AG04450 (cell line): ENCODE measurements at regions not wholly inside any gene's neighbourhood (a gene's known extent, or its start where the extent isn't known, plus 50 kb on each side); places are given as distances from the start of the nearest gene placed in this dataset.
"Not testable (repeated sequence)": the region's sequence is repeated elsewhere in the genome, so short reads cannot be mapped to it uniquely, and the experiment has no call there.

Experiments
- CTCF ChIA-PET: fragments of 300-600, 350-600 bp; formaldehyde crosslinking; extraction: SDS; loops from one replicate; lab custom pipeline; 2022; ENCODE audit warnings: antibody characterized with exemption, inconsistent platforms; lab: Charles Lee
- POLR2A ChIA-PET: fragments of 350-600 bp; formaldehyde crosslinking; extraction: SDS; loops from one replicate; lab custom pipeline; 2021; ENCODE audit warnings: antibody characterized with exemption, inconsistent platforms; lab: Yijun Ruan, JAX
- DNase-seq: peaks from one replicate; pipeline ENCODE4 v3.0.0-alpha.2; 2011; ENCODE audit warnings: low read depth, low spot score
- H3K27ac ChIP-seq: one replicate; pipeline ENCODE4 v1.5.1; 2012; ENCODE audit warnings: low read depth, low read length, control low read depth
- H3K27me3 ChIP-seq: one replicate; pipeline ENCODE4 v1.6.0; 2012; ENCODE audit warnings: low read length; ENCODE audit not compliant: control insufficient read depth, insufficient read depth
- H3K4me3 ChIP-seq: 2 replicates; pipeline ENCODE4 v1.5.1; 2011; ENCODE audit warnings: mild to moderate bottlenecking, low read depth, low read length, control low read depth
- H3K9me3 ChIP-seq: 2 replicates; pipeline ENCODE4 v1.5.1; 2012; ENCODE audit warnings: low read length; ENCODE audit not compliant: control insufficient read depth, insufficient read depth
- TF ChIP-seq, protein P1 (sequence below): IDR thresholded peaks from 2 replicates; pipeline ENCODE4 v1.5.1; 2011; ENCODE audit warnings: low read depth, low read length, control low read depth, inconsistent platforms

DNA sequence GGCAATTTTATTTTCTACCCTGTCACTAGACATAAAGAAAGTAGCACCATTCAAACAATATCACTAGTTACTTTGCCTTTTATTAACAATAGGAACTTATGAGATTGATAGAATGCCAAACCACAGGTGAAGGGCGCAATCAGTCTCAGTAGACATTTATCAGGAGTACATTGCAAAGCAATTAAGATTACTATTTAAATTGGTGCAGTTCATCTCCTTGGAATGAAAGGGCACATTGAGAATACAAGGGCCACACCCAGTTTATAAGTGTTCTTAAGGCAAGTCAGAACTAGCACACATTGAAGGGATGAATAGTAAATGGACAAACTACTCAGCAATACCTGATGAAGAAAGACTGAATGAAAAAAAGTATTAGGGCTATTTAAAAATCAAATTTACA, 601.4 kb downstream of the C12orf50 start:
- no peak for DNase-seq
- no peaks in the 10 kb centered on the region for H3K27me3 ChIP-seq
- ChIA-PET POLR2A (no interaction called here), CTCF (no interaction called here)
- TF ChIP-seq, protein P1, sequence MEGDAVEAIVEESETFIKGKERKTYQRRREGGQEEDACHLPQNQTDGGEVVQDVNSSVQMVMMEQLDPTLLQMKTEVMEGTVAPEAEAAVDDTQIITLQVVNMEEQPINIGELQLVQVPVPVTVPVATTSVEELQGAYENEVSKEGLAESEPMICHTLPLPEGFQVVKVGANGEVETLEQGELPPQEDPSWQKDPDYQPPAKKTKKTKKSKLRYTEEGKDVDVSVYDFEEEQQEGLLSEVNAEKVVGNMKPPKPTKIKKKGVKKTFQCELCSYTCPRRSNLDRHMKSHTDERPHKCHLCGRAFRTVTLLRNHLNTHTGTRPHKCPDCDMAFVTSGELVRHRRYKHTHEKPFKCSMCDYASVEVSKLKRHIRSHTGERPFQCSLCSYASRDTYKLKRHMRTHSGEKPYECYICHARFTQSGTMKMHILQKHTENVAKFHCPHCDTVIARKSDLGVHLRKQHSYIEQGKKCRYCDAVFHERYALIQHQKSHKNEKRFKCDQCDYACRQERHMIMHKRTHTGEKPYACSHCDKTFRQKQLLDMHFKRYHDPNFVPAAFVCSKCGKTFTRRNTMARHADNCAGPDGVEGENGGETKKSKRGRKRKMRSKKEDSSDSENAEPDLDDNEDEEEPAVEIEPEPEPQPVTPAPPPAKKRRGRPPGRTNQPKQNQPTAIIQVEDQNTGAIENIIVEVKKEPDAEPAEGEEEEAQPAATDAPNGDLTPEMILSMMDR = no peak
- no peak overlapping the region for H3K27ac ChIP-seq
- no peak overlapping the region for H3K4me3 ChIP-seq
- peaks cover 5% of the 10 kb centered on the region; the same call in 1 of the 2 replicates for H3K9me3 ChIP-seq

DNA sequence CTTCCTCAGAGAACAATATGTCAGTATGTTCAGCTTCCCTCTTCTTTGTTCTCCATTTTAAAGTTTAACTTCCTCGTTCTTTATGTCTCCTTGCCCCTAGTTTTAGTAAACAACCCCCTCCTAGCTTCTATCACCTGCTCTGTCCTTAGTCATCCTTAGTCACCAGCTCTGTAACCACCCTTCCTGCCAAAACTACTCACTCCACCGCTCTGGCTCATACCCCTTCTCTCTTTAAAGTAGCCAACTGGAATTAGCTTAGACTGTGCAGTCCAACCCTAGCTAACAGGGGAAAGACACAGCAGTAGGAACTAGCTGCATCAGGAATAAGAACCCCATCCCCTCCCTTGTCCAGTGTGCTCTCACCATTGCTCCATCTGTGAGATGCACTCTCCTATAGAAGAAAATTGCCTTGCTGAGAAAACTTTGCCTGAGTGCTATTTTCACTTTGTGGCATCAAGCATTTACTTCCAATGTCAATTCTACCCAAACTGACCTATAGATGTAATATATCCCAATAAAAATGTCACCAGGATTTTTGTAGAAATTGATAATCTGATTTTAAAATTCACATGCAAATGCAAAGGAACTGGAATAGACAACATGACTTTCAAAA, 603.2 kb downstream of the C12orf50 start:
- ChIA-PET CTCF (no interaction called here), POLR2A (no interaction called here)
- Histone ChIP-seq H3K27me3 (no peaks in the 10 kb centered on the region), H3K27ac (no peak overlapping the region), H3K9me3 (peaks cover 5% of the 10 kb centered on the region; the same call in 1 of the 2 replicates), H3K4me3 (no peak overlapping the region)
- no peak for DNase-seq
- TF ChIP-seq, protein P1 = no peak

DNA sequence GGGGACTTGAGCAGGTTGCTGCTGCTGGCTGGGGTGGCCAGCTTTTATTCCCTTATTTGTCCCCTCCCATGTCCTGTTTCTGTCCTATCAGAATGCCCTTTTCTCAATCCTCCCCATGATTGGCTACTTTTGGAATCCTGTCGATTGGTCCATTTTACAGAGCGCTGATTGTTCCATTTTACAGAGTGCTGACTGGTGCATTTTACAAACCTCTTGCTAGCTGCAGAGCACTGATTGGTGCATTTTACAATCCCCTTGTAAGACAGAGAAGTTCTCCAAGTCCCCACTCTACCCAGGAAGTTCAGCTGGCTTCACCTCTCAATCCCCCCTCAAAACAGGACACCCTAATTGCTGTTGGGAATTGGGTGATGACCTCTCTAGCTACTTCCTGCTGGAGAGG, 608.0 kb downstream of the C12orf50 start:
- CTCF ChIA-PET, H3K27ac ChIP-seq, POLR2A ChIA-PET, H3K4me3 ChIP-seq, H3K27me3 ChIP-seq, H3K9me3 ChIP-seq, DNase-seq: not testable (repeated sequence)

DNA sequence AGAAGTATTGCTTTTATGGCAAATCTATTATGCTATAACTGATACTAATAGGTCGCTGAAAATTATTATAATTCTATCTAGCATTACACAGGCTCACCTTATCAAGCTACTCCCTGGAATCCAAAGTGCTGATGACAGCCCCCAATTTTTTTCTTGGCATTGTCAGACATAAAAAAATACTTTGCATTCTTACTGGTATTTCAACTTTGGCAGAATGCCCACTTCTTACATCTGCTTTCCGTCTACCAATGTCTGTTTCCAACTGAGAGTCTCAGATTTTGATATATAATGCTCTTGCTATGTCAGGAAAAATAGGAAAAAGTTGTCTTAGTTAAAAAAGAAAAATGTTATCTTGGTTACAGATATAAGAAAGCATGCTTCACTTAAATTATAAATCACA, 615.4 kb downstream of the C12orf50 start:
- Histone ChIP-seq H3K27ac (no peak overlapping the region), H3K4me3 (no peak overlapping the region), H3K27me3 (no peaks in the 10 kb centered on the region), H3K9me3 (no peaks in the 10 kb centered on the region; the same call in 1 of the 2 replicates)
- POLR2A ChIA-PET = no interaction called here
- CTCF ChIA-PET = no interaction called here
- DNase-seq = no peak
- TF ChIP-seq, protein P1 = no peak

DNA sequence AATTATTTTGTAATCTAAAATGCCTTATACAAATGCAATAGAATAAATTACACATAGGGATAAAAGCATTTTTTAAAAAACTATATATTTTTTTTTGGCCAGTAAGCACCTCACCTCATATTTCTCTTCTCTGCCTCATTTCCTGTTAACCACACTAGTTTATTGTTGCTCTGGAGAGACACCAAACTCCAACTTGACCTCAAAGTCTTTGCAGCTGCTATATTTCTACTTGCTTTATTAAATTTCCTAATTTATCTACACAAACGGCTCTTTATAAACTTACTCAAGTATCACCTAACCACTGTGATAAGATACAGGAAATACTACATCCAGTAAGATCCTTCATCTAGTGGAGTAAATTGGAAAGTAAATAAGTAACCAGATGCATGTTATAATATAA, 622.3 kb downstream of the C12orf50 start:
- Histone ChIP-seq H3K4me3 (no peak overlapping the region), H3K27ac (no peak overlapping the region), H3K27me3 (no peaks in the 10 kb centered on the region), H3K9me3 (no peaks in the 10 kb centered on the region)
- ChIA-PET CTCF (no interaction called here), POLR2A (no interaction called here)
- TF ChIP-seq, protein P1 = no peak
- no peak for DNase-seq
